CD4-positive, alpha-beta T cell (primary cell): ENCODE measurements at regions not wholly inside any gene's neighbourhood (a gene's known extent, or its start where the extent isn't known, plus 50 kb on each side); places are given as distances from the start of the nearest gene placed in this dataset.

Source experiments
- ATAC-seq: fragments of 200-7000 bp; cut with Tn5 transposase; one replicate; pipeline ENCODE4 v1.10.0; 2022; ENCODE audit warnings: mild to moderate bottlenecking; ENCODE audit not compliant: poor library complexity
- CTCF ChIA-PET: fragments of 350-600 bp; sonication (Branson Sonifier 250); formaldehyde crosslinking; loops from one replicate; lab custom pipeline; 2021; ENCODE audit warnings: antibody characterized with exemption, inconsistent platforms; lab: Charles Lee
- POLR2A ChIA-PET: fragments of 350-600 bp; sonication (Branson Sonifier 250); formaldehyde crosslinking; loops from one replicate; lab custom pipeline; 2021; ENCODE audit warnings: antibody characterized with exemption, inconsistent platforms; lab: Charles Lee
- DNase-seq, 14 experiments: peaks; one replicate each; pipeline ENCODE4 v3.0.0-alpha.2; 2013 to 2020; ENCODE audit warnings: mixed read lengths in 2 of 14
- H3K27ac ChIP-seq, 2 donors: one replicate each; pipeline versions ENCODE4 v1.5.1 to v1.7.0; 2013; ENCODE audit warnings: low read length in 2 of 2, low read depth in 1 of 2, mild to moderate bottlenecking in 1 of 2
- H3K27me3 ChIP-seq, 2 experiments: 1 replicate in 1 of 2; 2 replicates in 1 of 2; pipeline versions ENCODE4 v1.6.1 to v1.7.0; 2013; ENCODE audit warnings: low read length in 2 of 2, control low read depth in 1 of 2, mild to moderate bottlenecking in 1 of 2, moderate library complexity in 1 of 2; ENCODE audit not compliant: insufficient read depth in 2 of 2, control insufficient read depth in 1 of 2
- H3K36me3 ChIP-seq: one replicate; pipeline ENCODE4 v1.6.1; 2013; ENCODE audit warnings: low read length, control low read depth; ENCODE audit not compliant: insufficient read depth
- H3K4me1 ChIP-seq: one replicate; pipeline ENCODE4 v1.6.1; 2013; ENCODE audit warnings: low read length, control low read depth; ENCODE audit not compliant: insufficient read depth
- H3K4me3 ChIP-seq: one replicate; pipeline ENCODE4 v1.5.1; 2013; ENCODE audit warnings: mild to moderate bottlenecking, low read length, moderate library complexity
- H3K9me3 ChIP-seq, 2 experiments: 1 replicate in 1 of 2; 2 replicates in 1 of 2; pipeline versions ENCODE4 v1.6.1 to v1.7.0; 2013; ENCODE audit warnings: low read length in 2 of 2, mild to moderate bottlenecking in 2 of 2, control low read depth in 1 of 2, moderate library complexity in 1 of 2; ENCODE audit not compliant: control insufficient read depth in 1 of 2, insufficient read depth in 1 of 2
- H3K27ac Mint-ChIP-seq: one replicate; pipeline ENCODE4 v1.8.0; 2020; ENCODE audit warnings: mixed read lengths
- H3K27me3 Mint-ChIP-seq: one replicate; pipeline ENCODE4 v1.8.0; 2021; ENCODE audit warnings: mixed read lengths
- H3K36me3 Mint-ChIP-seq: one replicate; pipeline ENCODE4 v1.8.0; 2021; ENCODE audit warnings: low read depth, mixed read lengths
- H3K4me1 Mint-ChIP-seq: one replicate; pipeline ENCODE4 v1.8.0; 2021; ENCODE audit warnings: low read depth, mixed read lengths
- H3K4me3 Mint-ChIP-seq: one replicate; pipeline ENCODE4 v1.8.0; 2020; ENCODE audit warnings: mild to moderate bottlenecking, mixed read lengths
- H3K9me3 Mint-ChIP-seq: one replicate; pipeline ENCODE4 v1.8.0; 2020; ENCODE audit warnings: mixed read lengths
- CTCF ChIP-seq: fragments of 200-600 bp; IDR thresholded peaks from one replicate; pipeline ENCODE4 v1.8.0; 2022; ENCODE audit warnings: antibody characterized with exemption, mild to moderate bottlenecking
- intact Hi-C, 2 experiments: fragments of 100-400 bp; cut with DNase I in 1 of 2; cut with micrococcal nuclease in 1 of 2; formaldehyde crosslinking; loops; one replicate each; pipeline versions ENCODE4 v1.15.1 to v1.9.0; 2023 to 2025; cut with DNase I, micrococcal nuclease

- H3K4me1 Mint-ChIP-seq: no peaks in the 10 kb centered on the region
- intact Hi-C loops: no loop called here
- CTCF ChIA-PET: no interaction called here
These were observed 139.4 kb downstream of the FBXO8 start for GRCh38 chr4:174144106-174144505.

DNA sequence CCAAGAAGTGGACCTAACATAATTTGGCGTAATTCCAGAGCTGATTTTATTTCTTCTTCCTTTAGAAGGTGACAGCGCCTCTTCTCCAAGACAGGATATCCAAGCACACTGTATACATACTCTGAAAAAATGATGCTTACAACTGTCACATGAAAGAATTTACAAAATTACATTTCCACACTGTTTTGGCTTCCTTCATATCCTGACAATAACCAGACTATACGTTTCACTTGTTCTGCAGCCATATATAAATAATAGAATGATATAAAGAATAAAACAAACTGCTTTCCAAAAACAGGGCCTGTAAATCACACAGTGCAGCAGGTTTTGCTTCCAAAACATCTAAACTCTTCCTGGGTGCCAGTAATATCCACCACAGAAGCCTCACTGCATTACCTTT, 141.6 kb downstream of the FBXO8 start:
- TF ChIP-seq CTCF: no peak

More at GRCh38 chr4:174144106-174144505, 139.4 kb downstream of the FBXO8 start:
- H3K4me3 Mint-ChIP-seq: no peak overlapping the region
- H3K27me3 Mint-ChIP-seq: peaks cover 46% of the 10 kb centered on the region
- no peak for TF ChIP-seq CTCF
- Histone ChIP-seq H3K4me3 (no peak overlapping the region), H3K4me1 (no peaks in the 10 kb centered on the region), H3K36me3 (no peaks in the 10 kb centered on the region), H3K27ac (no peak overlapping the region), H3K9me3 (no peaks in the 10 kb centered on the region), H3K27me3 (peaks cover 0 to 5% of the 10 kb centered on the region in 2 experiments)
- no peaks in the 10 kb centered on the region for H3K9me3 Mint-ChIP-seq
- POLR2A ChIA-PET: no interaction called here
- H3K27ac Mint-ChIP-seq: no peak overlapping the region
- ATAC-seq (no peak), DNase-seq (no peak)
- H3K36me3 Mint-ChIP-seq: no peaks in the 10 kb centered on the region

GRCh38 chr4:174138616-174139015, 144.9 kb downstream of the FBXO8 start:
- TF ChIP-seq CTCF: no peak
- H3K36me3 Mint-ChIP-seq: no peaks in the 10 kb centered on the region

More for the DNA sequence above, 141.6 kb downstream of the FBXO8 start:
- H3K27me3 ChIP-seq: no peaks in the 10 kb centered on the region
- ChIA-PET POLR2A (no interaction called here), CTCF (no interaction called here)
- no peaks in the 10 kb centered on the region for H3K9me3 ChIP-seq
- H3K4me1 ChIP-seq: no peaks in the 10 kb centered on the region
- peaks cover 45% of the 10 kb centered on the region for H3K27me3 Mint-ChIP-seq
- intact Hi-C loops: no loop called here
- no peak overlapping the region for H3K4me3 Mint-ChIP-seq
- no peaks in the 10 kb centered on the region for H3K36me3 ChIP-seq
- no peak for DNase-seq
- H3K9me3 Mint-ChIP-seq: no peaks in the 10 kb centered on the region
- no peak overlapping the region for H3K27ac ChIP-seq
- no peak overlapping the region for H3K4me3 ChIP-seq
- no peak for ATAC-seq
- H3K27ac Mint-ChIP-seq: no peak overlapping the region
- no peaks in the 10 kb centered on the region for H3K4me1 Mint-ChIP-seq
- H3K36me3 Mint-ChIP-seq: no peaks in the 10 kb centered on the region

More at GRCh38 chr4:174138616-174139015, 144.9 kb downstream of the FBXO8 start:
- ChIA-PET CTCF (no interaction called here), POLR2A (no interaction called here)
- no peak for DNase-seq
- H3K27ac ChIP-seq: no peak overlapping the region
- intact Hi-C loops: no loop called here
- Mint-ChIP-seq H3K9me3 (no peaks in the 10 kb centered on the region), H3K4me3 (no peak overlapping the region), H3K27ac (no peak overlapping the region), H3K27me3 (peaks cover 17% of the 10 kb centered on the region), H3K4me1 (no peaks in the 10 kb centered on the region)
- ATAC-seq: no peak
- no peak overlapping the region for H3K4me3 ChIP-seq
- H3K4me1 ChIP-seq: no peaks in the 10 kb centered on the region
- H3K27me3 ChIP-seq: peaks cover 0 to 5% of the 10 kb centered on the region in 2 experiments
- no peaks in the 10 kb centered on the region for H3K9me3 ChIP-seq
- no peaks in the 10 kb centered on the region for H3K36me3 ChIP-seq
